Thoracic aorta (tissue), 2 donors: ENCODE measurements at regions not wholly inside any gene's neighbourhood (a gene's known extent, or its start where the extent isn't known, plus 50 kb on each side); places are given as distances from the start of the nearest gene placed in this dataset.

Experiments used
- ATAC-seq: fragments of 150-250 bp; one replicate; pipeline ENCODE4 v1.8.0; 2017; ENCODE audit warnings: low read depth; ENCODE audit not compliant: insufficient number of reproducible peaks, low FRiP score
- DNase-seq: peaks from one replicate; pipeline ENCODE4 v3.0.0-alpha.2; 2020; ENCODE audit warnings: low spot score
- H3K27ac ChIP-seq, 2 donors: fragments of 200-600 bp; sonication (generic); 1 replicate in 1 of 2; 2 replicates in 1 of 2; pipeline ENCODE4 v1.5.1; 2016; ENCODE audit warnings: mild to moderate bottlenecking in 2 of 2, moderate library complexity in 2 of 2
- H3K27me3 ChIP-seq: fragments of 200-600 bp; sonication (generic); replicated peaks from 2 replicates; pipeline ENCODE4 v1.6.0; 2016; ENCODE audit warnings: mild to moderate bottlenecking; ENCODE audit not compliant: insufficient read depth
- H3K36me3 ChIP-seq: fragments of 200-600 bp; sonication (generic); one replicate; pipeline ENCODE4 v1.5.1; 2016
- H3K4me1 ChIP-seq, 2 donors: fragments of 200-600 bp; sonication (generic); 1 replicate in 1 of 2; 2 replicates in 1 of 2; pipeline versions ENCODE4 v1.5.1 to v1.6.0; 2016; ENCODE audit warnings: low read depth in 2 of 2, mild to moderate bottlenecking in 1 of 2; ENCODE audit not compliant: control insufficient read depth in 1 of 2
- H3K4me3 ChIP-seq: fragments of 200-600 bp; sonication (generic); 2 replicates; pipeline ENCODE4 v1.5.1; 2016; ENCODE audit warnings: mild to moderate bottlenecking
- H3K9me3 ChIP-seq: fragments of 200-600 bp; sonication (generic); 2 replicates; pipeline ENCODE4 v1.5.1; 2016
- CTCF ChIP-seq: fragments of 200-600 bp; sonication (generic); IDR thresholded peaks from one replicate; pipeline ENCODE4 v1.5.1; 2019; ENCODE audit warnings: antibody characterized with exemption

- DNase-seq (no peak), ATAC-seq (no peak)
- no peak overlapping the region for H3K27ac ChIP-seq
These were observed 145.8 kb upstream of the SOX1 start for GRCh38 chr13:111920932-111921705.

GRCh38 chr13:111922086-111922485 is 144.9 kb upstream of the SOX1 start:
- H3K27me3 ChIP-seq: no peaks in the 10 kb centered on the region
- no peaks in the 10 kb centered on the region for H3K4me1 ChIP-seq

More at GRCh38 chr13:111920932-111921705, 145.8 kb upstream of the SOX1 start:
- H3K36me3 ChIP-seq: no peaks in the 10 kb centered on the region
- H3K27me3 ChIP-seq: no peaks in the 10 kb centered on the region
- no peaks in the 10 kb centered on the region for H3K9me3 ChIP-seq
- no peak overlapping the region for H3K4me3 ChIP-seq
- H3K4me1 ChIP-seq: no peaks in the 10 kb centered on the region
- no peak for TF ChIP-seq CTCF

GRCh38 chr13:111923439-111923838 is 143.5 kb upstream of the SOX1 start:
- Histone ChIP-seq H3K4me3 (no peak overlapping the region), H3K27ac (no peak overlapping the region), H3K27me3 (no peaks in the 10 kb centered on the region), H3K9me3 (no peaks in the 10 kb centered on the region), H3K4me1 (no peaks in the 10 kb centered on the region), H3K36me3 (no peaks in the 10 kb centered on the region)
- no peak for ATAC-seq
- TF ChIP-seq CTCF: no peak
- no peak for DNase-seq

More at GRCh38 chr13:111922086-111922485, 144.9 kb upstream of the SOX1 start:
- Histone ChIP-seq H3K4me3 (no peak overlapping the region), H3K27ac (no peak overlapping the region), H3K36me3 (no peaks in the 10 kb centered on the region), H3K9me3 (no peaks in the 10 kb centered on the region)
- TF ChIP-seq CTCF: no peak
- DNase-seq (no peak), ATAC-seq (no peak)

- Histone ChIP-seq H3K9me3 (no peaks in the 10 kb centered on the region), H3K27me3 (no peaks in the 10 kb centered on the region), H3K4me3 (no peak overlapping the region), H3K27ac (no peak overlapping the region), H3K36me3 (no peaks in the 10 kb centered on the region), H3K4me1 (no peaks in the 10 kb centered on the region)
- TF ChIP-seq CTCF: no peak
- DNase-seq: no peak
- no peak for ATAC-seq
These were observed 142.8 kb upstream of the SOX1 start for GRCh38 chr13:111923991-111924677.

- DNase-seq: no peak
- ATAC-seq: no peak
- Histone ChIP-seq H3K9me3 (no peaks in the 10 kb centered on the region), H3K36me3 (no peaks in the 10 kb centered on the region), H3K27me3 (no peaks in the 10 kb centered on the region), H3K4me3 (no peak overlapping the region), H3K4me1 (no peaks in the 10 kb centered on the region), H3K27ac (no peak overlapping the region)
- TF ChIP-seq CTCF: no peak
These were observed 142.3 kb upstream of the SOX1 start for GRCh38 chr13:111924678-111925075.
